ENCODE measurements at regions not wholly inside any gene's neighbourhood (a gene's known extent, or its start where the extent isn't known, plus 50 kb on each side); places are given as distances from the start of the nearest gene placed in this dataset.

GRCh38 chr4:160265014-160265413 is 1162.1 kb downstream of the RAPGEF2 start:
- no peak overlapping the region for H3K4me3 ChIP-seq (ENCODE audit: low read length)
- H3K36me3 ChIP-seq (ENCODE audit: control insufficient read depth, insufficient read depth, low read length), result no peaks in the 10 kb centered on the region
- DNase-seq, result peak; percentile 39
- no peaks in the 10 kb centered on the region for H3K27me3 ChIP-seq (ENCODE audit: control insufficient read depth, insufficient read depth, low read length)
- H3K9me3 ChIP-seq (replicated peaks; ENCODE audit: control insufficient read depth, low read depth, low read length), result peaks cover 2% of the 10 kb centered on the region
- WGBS (ENCODE audit: insufficient coverage), result no CpG with 5 or more reads among the region's 1 CpG
- H3K4me1 ChIP-seq (ENCODE audit: control insufficient read depth, insufficient read depth, low read length), result no peaks in the 10 kb centered on the region
- H3K27ac ChIP-seq (ENCODE audit: low read length), result no peak overlapping the region

DNA sequence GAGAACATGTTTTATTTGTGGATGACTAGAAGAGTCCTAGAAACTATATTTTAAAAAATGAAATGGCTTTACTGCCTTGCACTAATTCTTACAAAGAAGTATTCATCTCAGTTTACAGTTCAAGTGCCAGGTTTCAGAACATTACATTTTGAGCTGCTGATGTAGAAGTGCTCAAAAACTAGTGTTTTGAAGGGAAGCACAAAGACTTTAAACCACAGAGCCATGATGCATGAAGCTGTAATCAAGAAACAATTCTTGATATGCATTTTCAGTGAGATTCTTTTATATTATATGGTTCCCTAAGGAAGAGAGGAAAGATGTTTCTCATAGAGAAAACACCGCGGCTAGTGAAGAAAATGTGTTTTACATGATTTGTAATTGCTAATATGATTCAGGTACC is 1163.0 kb downstream of the RAPGEF2 start:
- peak; percentile 50 for DNase-seq
- no CpG with 5 or more reads among the region's 2 CpGs for WGBS (ENCODE audit: insufficient coverage)
- no peaks in the 10 kb centered on the region for H3K36me3 ChIP-seq (ENCODE audit: control insufficient read depth, insufficient read depth, low read length)
- H3K9me3 ChIP-seq (replicated peaks; ENCODE audit: control insufficient read depth, low read depth, low read length), result peaks cover 6% of the 10 kb centered on the region
- H3K4me1 ChIP-seq (ENCODE audit: control insufficient read depth, insufficient read depth, low read length), result no peaks in the 10 kb centered on the region
- H3K27me3 ChIP-seq (ENCODE audit: control insufficient read depth, insufficient read depth, low read length), result no peaks in the 10 kb centered on the region
- H3K4me3 ChIP-seq (ENCODE audit: low read length), result no peak overlapping the region
- H3K27ac ChIP-seq (ENCODE audit: low read length), result no peak overlapping the region

- Histone ChIP-seq H3K4me1 (ENCODE audit: control insufficient read depth, insufficient read depth, low read length) (no peaks in the 10 kb centered on the region), H3K27me3 (ENCODE audit: control insufficient read depth, insufficient read depth, low read length) (no peaks in the 10 kb centered on the region), H3K27ac (ENCODE audit: low read length) (no peak overlapping the region), H3K36me3 (ENCODE audit: control insufficient read depth, insufficient read depth, low read length) (no peaks in the 10 kb centered on the region), H3K4me3 (ENCODE audit: low read length) (no peak overlapping the region), H3K9me3 (replicated peaks; ENCODE audit: control insufficient read depth, low read depth, low read length) (peaks cover 24% of the 10 kb centered on the region)
- 61% methylated on average over 3 of the region's 3 CpGs for WGBS (ENCODE audit: insufficient coverage)
- DNase-seq, result no peak
These were observed 1174.0 kb downstream of the RAPGEF2 start for GRCh38 chr4:160276785-160277325.

GRCh38 chr4:160283081-160283480 is 1180.2 kb downstream of the RAPGEF2 start:
- no peaks in the 10 kb centered on the region for H3K27me3 ChIP-seq (ENCODE audit: control insufficient read depth, insufficient read depth, low read length)
- no peak for DNase-seq
- H3K4me3 ChIP-seq (ENCODE audit: low read length), result no peak overlapping the region
- no peaks in the 10 kb centered on the region for H3K36me3 ChIP-seq (ENCODE audit: control insufficient read depth, insufficient read depth, low read length)
- 90% methylated on average over 1 of the region's 1 CpG for WGBS (ENCODE audit: insufficient coverage)
- peaks cover 2% of the 10 kb centered on the region for H3K9me3 ChIP-seq (replicated peaks; ENCODE audit: control insufficient read depth, low read depth, low read length)
- H3K4me1 ChIP-seq (ENCODE audit: control insufficient read depth, insufficient read depth, low read length), result no peaks in the 10 kb centered on the region
- H3K27ac ChIP-seq (ENCODE audit: low read length), result no peak overlapping the region

- H3K4me1 ChIP-seq (ENCODE audit: control insufficient read depth, insufficient read depth, low read length), result no peaks in the 10 kb centered on the region
- H3K27me3 ChIP-seq (ENCODE audit: control insufficient read depth, insufficient read depth, low read length), result no peaks in the 10 kb centered on the region
- no peak overlapping the region for H3K4me3 ChIP-seq (ENCODE audit: low read length)
- H3K9me3 ChIP-seq (replicated peaks; ENCODE audit: control insufficient read depth, low read depth, low read length), result peaks cover 2% of the 10 kb centered on the region
- H3K27ac ChIP-seq (ENCODE audit: low read length), result no peak overlapping the region
- DNase-seq, result no peak
- H3K36me3 ChIP-seq (ENCODE audit: control insufficient read depth, insufficient read depth, low read length), result no peaks in the 10 kb centered on the region
- no CpG with 5 or more reads among the region's 1 CpG for WGBS (ENCODE audit: insufficient coverage)
These were observed 1181.6 kb downstream of the RAPGEF2 start for GRCh38 chr4:160284516-160284915.

GRCh38 chr4:160286051-160286450 is 1183.2 kb downstream of the RAPGEF2 start:
- H3K27me3 ChIP-seq (ENCODE audit: control insufficient read depth, insufficient read depth, low read length), result no peaks in the 10 kb centered on the region
- no CpG with 5 or more reads among the region's 1 CpG for WGBS (ENCODE audit: insufficient coverage)
- no peak for DNase-seq
- H3K4me3 ChIP-seq (ENCODE audit: low read length), result no peak overlapping the region
- no peaks in the 10 kb centered on the region for H3K4me1 ChIP-seq (ENCODE audit: control insufficient read depth, insufficient read depth, low read length)
- H3K27ac ChIP-seq (ENCODE audit: low read length), result no peak overlapping the region
- H3K9me3 ChIP-seq (replicated peaks; ENCODE audit: control insufficient read depth, low read depth, low read length), result peaks cover under 1% of the 10 kb centered on the region
- H3K36me3 ChIP-seq (ENCODE audit: control insufficient read depth, insufficient read depth, low read length), result no peaks in the 10 kb centered on the region

GRCh38 chr4:160296476-160296875 is 1193.6 kb downstream of the RAPGEF2 start:
- H3K36me3 ChIP-seq (ENCODE audit: control insufficient read depth, insufficient read depth, low read length), result no peaks in the 10 kb centered on the region
- H3K4me1 ChIP-seq (ENCODE audit: control insufficient read depth, insufficient read depth, low read length), result no peaks in the 10 kb centered on the region
- no CpG with 5 or more reads among the region's 1 CpG for WGBS (ENCODE audit: insufficient coverage)
- no peaks in the 10 kb centered on the region for H3K9me3 ChIP-seq (replicated peaks; ENCODE audit: control insufficient read depth, low read depth, low read length)
- no peak overlapping the region for H3K4me3 ChIP-seq (ENCODE audit: low read length)
- H3K27me3 ChIP-seq (ENCODE audit: control insufficient read depth, insufficient read depth, low read length), result no peaks in the 10 kb centered on the region
- no peak for DNase-seq
- H3K27ac ChIP-seq (ENCODE audit: low read length), result no peak overlapping the region

DNA sequence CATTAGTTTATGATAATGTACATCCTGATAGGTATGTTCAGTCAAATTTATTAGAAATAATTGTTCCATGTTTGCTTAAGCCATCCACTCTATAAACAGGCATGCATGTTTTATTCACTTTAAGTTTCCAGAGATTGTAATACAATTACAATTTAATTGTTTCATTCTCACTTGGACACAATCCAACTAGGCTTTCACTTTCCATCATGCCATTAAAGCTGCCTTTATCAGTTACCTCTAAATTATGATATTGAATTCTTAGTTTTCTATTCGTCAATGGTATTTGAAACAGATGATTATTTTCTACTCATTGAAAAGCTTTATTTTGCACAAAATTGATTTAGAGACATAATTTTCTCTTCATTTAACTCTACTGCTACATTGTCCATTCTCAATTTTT is 1196.3 kb downstream of the RAPGEF2 start:
- WGBS (ENCODE audit: insufficient coverage), result no CpG with 5 or more reads among the region's 1 CpG
- no peak overlapping the region for H3K27ac ChIP-seq (ENCODE audit: low read length)
- DNase-seq, result no peak

DNA sequence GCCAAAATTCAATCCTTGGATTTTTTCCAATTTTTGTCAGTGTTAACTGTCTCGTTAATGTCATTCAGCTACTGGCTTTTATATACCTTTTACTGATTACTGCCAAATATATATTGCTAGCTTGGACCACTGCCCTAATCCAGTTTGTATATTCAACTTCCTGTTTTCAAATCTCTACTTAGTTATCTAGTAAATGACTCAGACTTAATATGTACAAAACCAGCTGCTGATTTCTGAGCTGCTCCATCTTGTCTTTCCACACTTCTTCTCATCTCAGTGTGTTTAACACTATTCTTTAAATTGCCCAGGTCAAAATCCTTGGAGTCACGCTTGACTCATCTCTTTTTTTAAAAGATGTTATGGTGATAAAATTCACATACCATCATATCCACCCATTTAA is 1196.7 kb downstream of the RAPGEF2 start:
- DNase-seq, result no peak
- no peaks in the 10 kb centered on the region for H3K4me1 ChIP-seq (ENCODE audit: control insufficient read depth, insufficient read depth, low read length)
- WGBS (ENCODE audit: insufficient coverage), result 100% methylated on average over 1 of the region's 2 CpGs
- H3K4me3 ChIP-seq (ENCODE audit: low read length), result no peak overlapping the region
- H3K9me3 ChIP-seq (replicated peaks; ENCODE audit: control insufficient read depth, low read depth, low read length), result no peaks in the 10 kb centered on the region
- no peak overlapping the region for H3K27ac ChIP-seq (ENCODE audit: low read length)
- no peaks in the 10 kb centered on the region for H3K36me3 ChIP-seq (ENCODE audit: control insufficient read depth, insufficient read depth, low read length)
- no peaks in the 10 kb centered on the region for H3K27me3 ChIP-seq (ENCODE audit: control insufficient read depth, insufficient read depth, low read length)

More for the DNA sequence above, 1196.3 kb downstream of the RAPGEF2 start:
- no peak overlapping the region for H3K4me3 ChIP-seq (ENCODE audit: low read length)
- no peaks in the 10 kb centered on the region for H3K9me3 ChIP-seq (replicated peaks; ENCODE audit: control insufficient read depth, low read depth, low read length)
- no peaks in the 10 kb centered on the region for H3K4me1 ChIP-seq (ENCODE audit: control insufficient read depth, insufficient read depth, low read length)
- no peaks in the 10 kb centered on the region for H3K36me3 ChIP-seq (ENCODE audit: control insufficient read depth, insufficient read depth, low read length)
- no peaks in the 10 kb centered on the region for H3K27me3 ChIP-seq (ENCODE audit: control insufficient read depth, insufficient read depth, low read length)

DNA sequence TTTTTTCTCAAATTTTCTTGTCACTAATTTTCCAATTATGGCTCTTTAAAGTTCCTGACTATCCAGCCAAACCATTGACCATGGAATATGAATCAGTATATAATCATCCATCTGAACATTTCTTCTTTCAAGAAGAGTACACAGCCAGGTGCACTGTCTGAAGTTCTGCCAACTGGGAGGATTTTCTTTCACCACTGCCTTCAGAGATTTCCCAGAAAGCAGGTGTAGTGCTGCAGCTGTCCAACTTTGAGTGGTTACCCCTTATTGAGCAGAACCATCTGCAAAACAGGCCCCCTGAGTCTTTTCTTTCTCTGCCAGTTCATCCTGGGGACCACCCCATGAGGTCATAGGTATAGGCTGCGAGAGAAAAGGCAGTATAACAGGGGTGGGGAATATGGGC is 1213.2 kb downstream of the RAPGEF2 start:
- no peaks in the 10 kb centered on the region for H3K9me3 ChIP-seq (replicated peaks; ENCODE audit: control insufficient read depth, low read depth, low read length)
- H3K27ac ChIP-seq (ENCODE audit: low read length), result no peak overlapping the region
- peak; percentile 9 for DNase-seq
- H3K27me3 ChIP-seq (ENCODE audit: control insufficient read depth, insufficient read depth, low read length), result no peaks in the 10 kb centered on the region
- no peaks in the 10 kb centered on the region for H3K4me1 ChIP-seq (ENCODE audit: control insufficient read depth, insufficient read depth, low read length)
- H3K4me3 ChIP-seq (ENCODE audit: low read length), result no peak overlapping the region
- H3K36me3 ChIP-seq (ENCODE audit: control insufficient read depth, insufficient read depth, low read length), result no peaks in the 10 kb centered on the region
- WGBS (ENCODE audit: insufficient coverage), result no CpG with 5 or more reads among the region's 1 CpG

- Histone ChIP-seq H3K4me3 (ENCODE audit: low read length) (no peak overlapping the region), H3K4me1 (ENCODE audit: control insufficient read depth, insufficient read depth, low read length) (no peaks in the 10 kb centered on the region), H3K36me3 (ENCODE audit: control insufficient read depth, insufficient read depth, low read length) (no peaks in the 10 kb centered on the region), H3K27me3 (ENCODE audit: control insufficient read depth, insufficient read depth, low read length) (no peaks in the 10 kb centered on the region), H3K27ac (ENCODE audit: low read length) (no peak overlapping the region), H3K9me3 (replicated peaks; ENCODE audit: control insufficient read depth, low read depth, low read length) (no peaks in the 10 kb centered on the region)
- no peak for DNase-seq
- 100% methylated on average over 2 of the region's 6 CpGs for WGBS (ENCODE audit: insufficient coverage)
These were observed 1215.8 kb downstream of the RAPGEF2 start for GRCh38 chr4:160318567-160319220.
